Bone marrow (tissue), 2 donors: ENCODE measurements at regions not wholly inside any gene's neighbourhood (a gene's known extent, or its start where the extent isn't known, plus 50 kb on each side); places are given as distances from the start of the nearest gene placed in this dataset.
"Not testable (repeated sequence)": the region's sequence is repeated elsewhere in the genome, so short reads cannot be mapped to it uniquely, and the experiment has no call there.

Experiments used
- DNase-seq, 2 donors: peaks; one replicate each; lab custom pipeline; 2025; lab: John Stamatoyannopoulos, UW

DNA sequence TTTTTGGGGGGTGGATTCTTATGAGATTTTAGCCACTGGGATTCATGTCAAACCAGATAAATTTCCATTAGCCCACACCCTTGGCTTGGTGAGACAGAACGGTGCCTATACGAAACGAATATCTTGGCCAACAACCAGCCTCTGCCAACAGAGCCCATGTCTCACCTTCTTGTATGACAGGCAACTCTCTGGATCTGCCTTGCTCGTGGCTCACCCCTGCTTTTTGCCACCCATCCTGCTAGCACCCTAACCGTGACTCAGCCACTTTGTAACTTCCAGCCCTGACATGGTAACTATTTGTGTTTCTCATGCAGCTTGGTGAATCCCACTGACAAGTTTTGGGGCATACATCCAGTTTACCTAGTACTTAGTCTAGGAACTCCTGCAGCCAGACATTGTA, 457.0 kb downstream of the SPATA31D1 start:
- no peak for DNase-seq

DNA sequence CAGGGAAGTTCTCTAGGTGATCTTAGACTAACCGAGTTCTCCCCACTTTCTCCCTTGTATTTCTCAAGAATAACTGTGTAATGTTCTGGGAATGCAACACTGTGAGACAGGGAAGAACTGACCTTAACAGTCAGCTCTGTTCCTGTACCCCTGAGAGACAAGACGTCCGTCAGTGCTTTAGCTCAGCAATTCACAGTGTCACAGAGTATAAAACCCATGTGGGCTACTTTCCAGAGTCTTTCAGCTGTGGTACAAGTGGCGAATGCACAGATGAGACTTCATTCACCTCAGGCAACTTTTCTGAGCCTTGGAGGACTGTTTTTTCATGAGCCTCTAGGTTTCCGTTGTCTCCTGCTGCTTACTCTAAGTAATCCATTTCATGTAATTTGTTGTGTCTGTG, 458.8 kb downstream of the SPATA31D1 start:
- DNase-seq, result no peak

DNA sequence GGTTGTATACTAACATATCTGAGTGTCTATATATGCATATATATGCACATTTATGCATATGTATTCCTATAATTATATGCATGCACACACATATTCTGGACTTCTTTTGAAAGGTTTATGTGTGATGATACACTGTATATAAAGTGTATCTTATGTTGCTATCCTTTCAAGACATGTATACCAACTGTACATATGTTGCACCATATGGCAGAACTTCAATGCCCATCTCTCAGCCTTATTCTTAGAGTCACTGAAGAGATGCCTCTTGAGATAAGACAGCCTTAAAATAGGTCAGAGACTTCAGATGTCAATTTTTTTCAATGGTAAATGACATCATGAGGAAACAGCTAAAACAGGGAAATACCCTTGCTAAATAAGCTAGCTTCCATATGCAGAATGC, 461.4 kb downstream of the SPATA31D1 start:
- DNase-seq, result no peak

DNA sequence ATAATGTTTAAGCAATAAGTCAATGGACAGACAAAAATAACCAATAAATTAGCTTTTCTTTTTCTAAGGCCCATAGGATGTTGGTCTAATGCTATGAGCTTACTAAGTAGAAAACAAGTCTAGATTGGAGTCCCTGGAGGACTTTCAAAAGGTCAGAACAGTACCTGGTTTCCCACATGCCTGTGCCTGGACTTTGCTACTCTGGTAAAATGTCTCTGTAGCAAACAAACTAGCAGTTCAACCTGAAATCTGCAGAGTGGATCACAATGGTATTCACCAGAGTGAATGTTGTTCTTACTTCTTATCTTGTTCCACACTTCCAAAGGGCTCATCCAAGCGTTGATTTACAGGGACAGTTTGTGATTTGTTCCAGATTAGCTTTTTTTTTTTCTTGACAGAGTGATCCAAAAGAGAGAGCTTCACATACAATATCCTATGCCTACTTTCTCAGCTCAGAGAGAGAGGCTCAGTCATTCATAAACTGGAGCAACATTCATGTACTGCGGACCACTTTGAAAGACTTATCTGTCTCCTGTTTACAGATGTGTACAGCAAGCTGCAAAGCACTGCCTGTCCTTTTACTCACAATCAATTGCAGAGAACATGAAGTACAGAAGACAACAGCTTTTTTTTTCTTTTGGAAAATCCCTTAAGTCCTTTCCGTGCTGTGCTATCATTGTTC, 466.1 kb downstream of the SPATA31D1 start:
- DNase-seq, result no peak

DNA sequence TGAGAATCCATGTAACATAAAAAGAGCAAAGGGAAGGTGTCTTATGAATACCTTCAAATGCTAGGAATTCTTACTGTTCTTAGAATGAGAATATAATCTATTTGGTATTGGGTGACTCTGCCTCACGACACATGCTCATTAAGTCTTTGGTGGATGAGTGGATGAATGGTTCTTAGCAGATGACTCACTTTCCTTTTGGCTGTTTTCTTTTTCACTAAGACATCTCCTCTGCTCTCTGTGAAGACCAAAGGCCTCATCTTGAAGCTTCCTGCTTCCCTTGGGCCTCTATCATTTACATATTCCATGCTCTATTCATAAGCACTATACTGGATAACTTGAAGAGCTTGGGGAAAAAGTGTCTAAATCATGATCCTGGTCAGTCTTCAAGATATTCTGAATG, 468.1 kb downstream of the SPATA31D1 start:
- DNase-seq, result no peak

DNA sequence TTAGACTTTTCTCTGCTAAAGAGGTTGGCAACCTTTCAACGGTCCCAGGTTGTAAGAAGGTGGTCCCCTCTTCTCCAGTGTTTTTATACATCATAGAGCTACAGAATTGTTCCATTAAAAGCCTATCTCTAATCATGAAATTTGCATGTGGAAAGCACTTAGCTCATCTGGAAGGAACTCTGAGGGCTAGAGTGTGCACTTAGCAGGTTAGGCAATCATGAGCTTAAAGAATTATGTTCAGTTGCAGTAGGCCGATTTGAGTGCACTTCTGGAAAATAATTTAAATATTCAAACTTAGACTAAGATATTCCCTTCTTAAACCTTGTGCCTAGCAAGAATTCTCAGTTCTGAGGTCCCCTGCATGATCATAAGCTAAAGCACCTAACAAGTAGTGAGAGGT, 468.7 kb downstream of the SPATA31D1 start:
- DNase-seq, result no peak

DNA sequence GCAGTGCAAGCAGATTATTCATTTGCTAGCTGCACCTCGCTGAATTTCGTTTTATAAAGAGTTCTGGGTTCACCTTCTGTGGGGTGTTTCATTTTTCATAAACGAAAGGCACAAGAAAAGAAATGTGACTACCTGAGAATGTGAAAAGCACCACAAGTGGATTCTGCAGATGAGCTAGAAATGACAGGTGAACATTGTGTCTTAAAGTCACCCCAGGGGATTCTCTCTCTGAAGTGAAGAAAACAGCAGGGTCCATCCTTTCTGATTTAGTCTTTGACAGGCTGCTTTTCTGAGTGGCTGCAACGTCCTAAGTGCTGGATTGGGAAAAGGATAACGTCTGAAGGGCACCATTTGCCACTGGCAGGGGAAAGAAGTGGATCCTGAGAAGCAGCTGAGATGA, 469.3 kb downstream of the SPATA31D1 start:
- DNase-seq, result no peak

DNA sequence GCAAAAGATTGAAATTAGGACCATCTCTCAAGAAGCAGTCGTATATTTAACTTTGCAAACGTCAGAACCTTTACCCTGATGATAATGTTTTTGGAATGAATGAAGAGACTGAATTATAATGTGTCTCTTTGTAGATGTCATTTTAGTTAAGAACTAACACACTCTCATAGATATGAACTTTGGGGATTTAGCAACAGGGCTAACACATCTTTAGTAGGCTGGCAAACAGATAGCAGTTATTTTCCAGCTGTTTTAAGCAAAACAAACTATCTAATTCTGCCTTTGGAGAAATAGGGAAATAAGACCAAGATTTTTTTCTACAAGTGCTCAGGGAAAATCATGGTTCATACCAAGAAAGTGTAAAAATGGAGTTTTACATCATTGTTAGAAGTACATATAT, 469.7 kb downstream of the SPATA31D1 start:
- no peak for DNase-seq

DNA sequence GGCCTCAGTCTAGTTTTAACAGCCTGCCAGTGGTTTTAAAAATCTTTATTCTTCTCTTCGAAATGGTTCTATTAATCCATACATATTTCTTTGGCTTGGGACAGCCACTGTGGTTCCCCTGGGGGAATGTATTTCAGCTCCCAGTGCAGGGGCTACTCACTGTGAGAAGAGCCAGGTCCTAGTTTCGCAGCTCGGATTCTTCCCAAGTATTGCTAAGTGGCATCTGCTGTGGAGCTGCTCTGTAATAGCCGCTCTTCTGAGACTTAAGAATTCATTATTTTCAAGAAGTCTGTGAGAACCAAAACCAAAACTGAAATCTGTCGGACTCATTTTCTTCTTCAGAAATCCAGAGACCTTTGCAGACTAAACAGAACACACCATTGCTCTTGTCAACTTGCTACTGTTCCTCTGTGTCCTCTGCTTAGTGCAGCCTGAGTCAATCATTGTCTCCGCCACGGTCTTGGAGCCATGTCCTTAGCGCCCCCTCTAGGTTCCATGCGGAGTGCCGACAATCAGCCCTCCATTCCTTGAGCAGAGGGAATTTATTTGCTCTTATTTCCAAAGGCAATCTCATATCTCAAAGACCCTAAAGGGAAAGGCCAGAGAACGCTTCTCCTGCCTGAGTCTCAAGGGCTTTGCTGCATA, 478.2 kb downstream of the SPATA31D1 start:
- no peak for DNase-seq

DNA sequence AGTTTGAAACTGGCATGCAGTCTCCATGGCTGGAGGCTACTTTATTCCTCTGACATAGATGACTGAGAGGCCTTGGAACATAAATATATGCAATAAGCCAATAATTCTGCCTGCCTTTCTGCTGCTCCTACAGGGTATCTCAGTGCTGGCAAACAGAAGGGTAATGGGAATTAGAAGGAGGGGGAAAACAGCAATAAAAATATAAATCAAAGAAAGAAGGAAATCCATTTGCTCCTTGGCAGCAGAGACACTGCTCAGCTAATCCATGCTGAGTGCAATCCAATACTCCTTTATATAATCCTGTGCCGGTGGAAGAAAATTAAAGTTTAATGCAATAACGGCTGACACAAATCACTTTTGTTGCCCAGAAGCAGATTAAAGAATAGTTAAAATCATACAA, 478.9 kb downstream of the SPATA31D1 start:
- DNase-seq, result no peak

DNA sequence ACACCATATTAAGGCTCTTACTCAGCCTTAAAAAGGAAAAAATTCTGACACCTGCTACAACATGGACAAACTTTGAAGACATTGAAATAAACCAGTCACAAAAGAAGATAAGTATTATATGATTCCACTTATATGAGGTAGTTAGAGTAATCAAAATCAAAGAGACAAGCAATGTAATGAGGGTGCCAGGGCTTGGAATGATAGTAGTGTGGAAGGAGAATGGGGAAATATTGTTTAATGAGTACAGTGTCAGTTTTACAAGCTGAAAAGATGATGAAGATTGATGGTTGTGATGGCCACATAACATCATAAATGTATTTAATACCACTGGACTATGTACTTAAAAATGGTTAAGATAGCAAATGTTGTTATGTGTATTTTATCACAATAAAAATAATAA, 485.7 kb downstream of the SPATA31D1 start:
- DNase-seq, result no peak

DNA sequence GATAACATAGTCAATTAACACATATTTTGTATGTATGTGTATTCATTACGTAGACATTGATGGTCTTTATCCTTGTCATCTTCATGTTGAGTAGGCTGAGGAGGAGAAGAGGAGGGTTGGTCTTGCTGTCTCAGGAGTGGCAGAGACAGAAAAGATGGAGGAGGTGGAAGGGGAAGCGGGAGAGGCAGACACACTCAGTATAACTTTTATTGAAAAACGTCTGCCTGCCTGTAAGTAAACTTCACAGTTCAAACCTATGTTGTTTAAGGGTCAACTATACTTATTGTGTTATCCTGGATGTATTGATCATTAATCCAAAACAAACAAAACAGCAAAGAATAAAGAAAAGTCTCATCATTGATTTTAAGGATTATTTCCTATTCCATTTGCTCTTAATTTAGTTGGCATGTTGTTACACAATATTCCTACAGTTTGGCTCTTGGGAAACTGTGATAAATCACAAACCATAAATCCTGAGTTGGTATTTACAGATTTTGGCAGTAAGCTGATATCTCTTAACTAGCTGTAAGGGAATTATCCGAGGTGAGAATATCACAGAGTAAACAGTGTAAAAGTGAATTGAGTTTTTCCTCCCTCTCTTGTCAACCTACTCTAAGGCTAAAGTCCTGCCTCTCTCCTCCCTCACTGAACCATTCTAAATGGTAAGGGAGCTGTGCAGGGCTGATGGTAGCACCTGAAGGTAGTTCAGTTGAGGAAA, 487.2 kb downstream of the SPATA31D1 start:
- DNase-seq, result no peak

DNA sequence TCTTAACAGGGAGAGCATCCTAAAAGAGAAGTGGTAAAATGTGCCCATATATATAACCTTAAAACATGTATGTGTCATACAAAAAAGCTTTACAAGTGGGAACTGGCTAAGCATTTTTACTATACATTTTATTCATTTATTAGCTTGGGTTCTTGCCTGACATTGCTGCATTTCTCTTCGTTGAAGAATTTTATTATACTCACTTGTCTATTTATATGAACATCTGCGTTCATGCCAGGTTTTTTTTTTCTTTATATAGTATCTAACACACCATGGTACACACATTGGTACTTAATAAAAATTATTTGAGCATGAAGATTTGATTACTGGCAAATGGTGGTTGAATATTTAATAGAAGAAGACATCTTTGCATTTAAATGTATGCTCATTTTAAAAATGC, 492.3 kb downstream of the SPATA31D1 start:
- DNase-seq, result no peak

DNA sequence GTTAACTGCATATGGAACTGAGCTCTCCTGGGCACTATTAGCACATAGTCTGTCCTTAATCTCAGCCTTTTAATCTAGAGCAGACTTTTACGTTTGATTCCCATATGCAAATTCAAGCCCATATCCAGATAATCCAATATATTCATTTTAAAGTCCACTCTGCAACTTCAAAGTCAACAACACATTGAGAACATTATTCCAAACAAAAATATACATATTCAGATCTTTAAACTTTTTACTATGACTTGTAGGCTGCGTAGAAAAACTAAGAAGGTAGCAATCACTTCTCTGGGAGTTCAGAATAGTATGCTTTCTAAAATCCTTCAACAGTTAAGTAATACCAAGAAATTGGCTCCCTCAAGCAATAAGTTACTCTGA, 499.4 kb downstream of the SPATA31D1 start:
- DNase-seq, result no peak

DNA sequence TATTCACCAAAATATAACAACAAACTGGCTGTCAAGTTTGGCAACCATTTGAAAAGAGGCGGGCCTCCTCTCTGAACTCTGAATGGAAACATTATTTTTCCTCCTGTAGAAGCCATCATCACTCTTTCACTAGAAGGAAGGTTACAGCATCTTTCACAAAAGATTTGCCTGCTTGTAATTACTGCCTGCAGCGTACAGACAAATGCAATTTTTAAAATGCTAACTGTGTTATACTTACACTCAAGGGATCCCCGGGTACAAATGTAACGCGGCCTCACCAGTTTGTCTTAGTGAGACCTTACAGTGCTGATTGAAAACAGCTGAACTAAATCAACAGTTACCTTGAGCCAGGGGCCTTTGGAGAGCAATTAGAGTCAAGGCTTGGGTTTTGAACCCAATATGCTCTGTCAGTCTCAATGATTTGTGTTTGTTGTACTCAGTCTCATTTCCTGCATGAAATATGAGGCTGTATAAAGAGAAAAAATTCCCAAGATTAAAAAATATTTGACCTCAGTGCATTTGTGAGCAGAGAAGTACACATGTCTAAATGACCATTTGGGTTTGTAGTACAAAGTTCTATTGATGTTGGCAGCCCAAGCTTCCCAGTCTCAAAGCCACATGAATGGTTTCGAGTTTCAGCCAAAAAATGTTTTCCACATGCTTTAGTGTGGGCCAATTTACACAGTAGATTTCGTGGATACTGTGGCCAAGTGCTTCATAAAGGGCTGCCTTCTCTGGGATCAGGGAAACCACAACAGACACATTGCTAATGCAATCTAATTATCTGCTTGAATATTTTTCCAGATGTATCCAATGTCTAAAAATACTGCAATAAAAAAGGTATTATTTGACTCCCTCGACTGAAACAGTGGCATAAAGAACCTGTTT, 500.0 kb downstream of the SPATA31D1 start:
- DNase-seq, result no peak

DNA sequence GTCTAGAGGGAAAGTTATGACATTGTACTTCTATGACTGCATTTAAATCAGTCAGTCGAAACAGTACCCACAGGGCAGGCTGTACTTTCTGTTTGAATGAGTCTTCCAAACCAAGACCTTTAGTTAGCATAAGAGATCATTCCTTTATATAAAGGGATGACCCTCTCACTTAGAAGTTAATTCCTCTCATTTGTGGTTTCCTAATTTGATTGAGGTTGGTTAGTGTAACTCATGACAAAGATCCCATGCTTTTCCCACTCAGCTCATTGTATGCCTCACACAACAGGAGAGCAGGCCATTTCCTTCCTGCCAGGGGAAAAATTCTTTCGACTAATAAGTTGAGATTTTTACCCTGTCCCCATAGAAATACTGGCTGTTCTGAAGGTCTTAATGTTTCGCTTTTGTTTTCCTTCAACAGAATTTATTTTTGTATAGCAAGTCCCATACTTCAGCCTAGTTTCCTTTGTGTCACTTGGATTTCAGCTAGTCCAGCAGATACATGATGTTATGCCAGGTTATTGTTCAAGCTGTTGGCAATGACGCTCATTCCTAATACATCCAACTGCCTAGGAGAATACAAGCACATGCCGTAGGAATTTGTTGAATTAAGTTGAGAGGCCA, 500.7 kb downstream of the SPATA31D1 start:
- no peak for DNase-seq

DNA sequence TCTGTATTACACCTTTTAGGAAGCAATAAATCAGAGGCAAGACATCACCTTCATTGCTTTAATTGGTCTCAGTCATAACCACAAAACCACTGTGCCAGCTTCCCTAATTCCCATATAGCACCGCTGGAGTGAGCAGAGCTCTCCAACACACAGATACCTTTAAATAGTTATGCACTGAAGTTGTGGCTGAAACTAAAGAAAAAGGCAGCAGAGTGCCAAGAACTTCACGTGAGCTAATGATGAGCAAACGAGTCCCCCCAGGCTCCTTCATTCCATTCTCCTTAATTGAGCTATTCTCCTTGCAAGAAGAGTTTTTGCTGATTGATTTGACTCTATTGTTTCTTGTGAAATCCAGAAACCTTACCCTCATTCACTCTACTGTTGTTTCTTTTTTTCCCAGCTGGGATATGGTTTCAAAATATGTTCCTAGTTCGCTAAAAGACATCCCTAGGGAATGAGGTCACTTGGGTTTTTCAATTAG, 501.5 kb downstream of the SPATA31D1 start:
- DNase-seq, result no peak

DNA sequence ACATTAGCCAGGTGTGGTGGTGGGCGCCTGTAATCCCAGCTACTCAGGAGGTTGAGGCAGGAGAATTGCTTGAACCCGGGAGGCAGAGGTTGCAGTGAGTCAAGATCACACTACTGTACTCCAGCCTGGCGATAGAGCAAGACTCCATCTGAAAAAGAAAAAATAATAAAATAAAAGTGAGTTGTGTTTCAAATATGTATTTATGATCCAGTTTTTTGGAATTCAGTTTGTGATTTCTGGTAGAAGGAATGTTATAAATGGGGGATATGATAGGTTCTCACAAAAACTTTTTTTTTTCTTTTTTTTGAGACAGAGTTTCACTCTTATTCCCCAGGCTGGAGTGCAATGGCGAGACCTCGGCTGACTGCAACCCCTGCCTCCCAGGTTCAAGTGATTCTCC, 502.2 kb downstream of the SPATA31D1 start:
- not testable (repeated sequence) for DNase-seq

DNA sequence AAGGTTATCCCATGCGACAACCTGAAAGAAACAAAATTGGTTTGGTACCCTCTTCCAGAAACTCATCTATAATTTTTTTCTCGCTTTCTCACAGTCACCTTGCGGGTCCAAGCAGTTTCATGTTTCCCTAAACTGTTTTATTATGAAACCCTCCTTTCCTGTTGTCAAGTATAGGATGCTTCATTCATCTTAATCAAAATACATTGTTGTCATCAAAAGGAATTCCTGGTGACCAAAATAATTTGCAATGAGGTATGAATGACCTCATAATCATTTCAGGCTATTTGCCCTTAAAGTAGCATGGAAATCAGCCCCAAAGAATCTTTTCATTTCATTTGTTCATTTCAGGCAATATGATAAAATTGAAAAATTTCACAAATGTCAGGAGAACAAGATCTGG, 503.0 kb downstream of the SPATA31D1 start:
- no peak for DNase-seq

DNA sequence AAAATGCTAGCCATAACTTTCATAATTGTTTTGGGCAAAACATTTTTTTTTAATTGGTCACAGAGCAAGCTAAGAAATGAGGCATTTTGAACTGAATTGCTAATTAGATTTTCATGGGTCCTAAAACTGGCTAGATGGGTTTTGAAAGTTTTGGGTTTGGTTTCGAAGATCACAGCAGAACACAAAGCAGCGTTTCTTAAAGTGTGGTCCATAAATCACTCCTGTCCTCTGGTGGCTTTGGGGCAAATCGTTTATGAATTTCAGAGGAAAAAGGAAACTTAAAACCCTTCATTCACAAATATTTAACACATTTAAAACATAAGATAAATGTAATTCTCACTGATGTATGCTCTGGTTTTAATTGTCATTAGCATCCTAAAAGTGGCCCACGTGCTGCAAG, 503.7 kb downstream of the SPATA31D1 start:
- DNase-seq, result no peak

DNA sequence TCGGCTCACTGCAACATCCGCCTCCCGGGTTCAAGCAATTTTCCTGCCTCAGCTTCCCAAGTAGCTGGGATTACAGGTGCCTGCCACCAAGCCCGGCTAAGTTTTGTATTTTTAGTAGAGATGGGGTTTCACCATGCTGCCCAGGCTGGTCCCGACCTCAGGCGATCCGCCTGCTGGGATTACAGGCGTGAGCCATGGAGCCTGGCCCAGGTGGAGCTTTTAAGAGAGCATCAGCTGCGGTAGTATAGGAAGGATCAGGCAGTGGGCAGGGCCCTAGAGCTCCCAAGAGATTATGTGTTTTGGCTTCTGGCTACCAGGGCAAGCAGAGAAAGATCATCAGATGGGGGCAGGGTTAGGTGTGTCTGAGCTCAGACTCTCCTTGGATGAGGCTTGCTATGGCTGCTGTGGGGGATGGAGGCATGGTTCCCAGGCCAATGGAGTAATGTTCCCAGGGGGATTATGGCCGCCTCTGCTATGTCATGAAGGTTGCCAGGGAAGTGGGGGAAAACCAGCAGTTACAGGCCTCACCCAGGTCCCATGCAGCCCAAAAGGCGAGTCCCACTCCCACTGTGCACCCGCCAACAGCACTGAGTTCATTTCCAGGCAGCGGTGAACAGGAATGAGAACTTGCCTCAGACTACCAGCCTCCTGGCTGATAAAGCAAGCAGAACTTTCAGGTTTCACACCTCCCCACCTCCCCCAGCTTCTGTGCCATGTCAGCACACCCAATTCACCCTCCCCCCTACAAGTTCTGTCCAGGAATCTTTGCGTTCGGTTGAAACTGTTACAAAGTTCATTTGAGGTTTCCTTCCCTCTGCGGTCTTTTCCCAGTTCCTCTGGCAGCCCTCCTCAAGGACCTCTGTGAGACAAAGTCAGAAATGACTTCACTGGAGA, 507.6 kb downstream of the SPATA31D1 start:
- no peak for DNase-seq
